H9 (cell line): ENCODE measurements at regions not wholly inside any gene's neighbourhood (a gene's known extent, or its start where the extent isn't known, plus 50 kb on each side); places are given as distances from the start of the nearest gene placed in this dataset.
"Not testable (repeated sequence)": the region's sequence is repeated elsewhere in the genome, so short reads cannot be mapped to it uniquely, and the experiment has no call there.

ENCODE experiments used
- DNase-seq: peaks from one replicate; pipeline ENCODE4 v3.0.0-alpha.2; 2017
- H2AFZ ChIP-seq: one replicate; pipeline ENCODE4 v1.6.1; 2013; ENCODE audit warnings: mild to moderate bottlenecking, low read length, control low read depth, moderate library complexity
- H2AK5ac ChIP-seq: 2 replicates; pipeline ENCODE4 v1.6.1; 2013; ENCODE audit warnings: low read length, control low read depth, mixed read lengths; ENCODE audit not compliant: insufficient read length
- H2BK120ac ChIP-seq: one replicate; pipeline ENCODE4 v1.6.1; 2013; ENCODE audit warnings: low read depth, mild to moderate bottlenecking, low read length, control low read depth, inconsistent platforms; ENCODE audit not compliant: poor library complexity, severe bottlenecking
- H2BK12ac ChIP-seq: 2 replicates; pipeline ENCODE4 v1.6.1; 2013; ENCODE audit warnings: low read length, control low read depth, mixed read lengths, low read depth; ENCODE audit not compliant: insufficient read length
- H2BK15ac ChIP-seq: 2 replicates; pipeline ENCODE4 v1.6.1; 2013; ENCODE audit warnings: low read depth, low read length, control low read depth
- H2BK20ac ChIP-seq: one replicate; pipeline ENCODE4 v1.6.1; 2013; ENCODE audit warnings: low read depth, mild to moderate bottlenecking, low read length, control low read depth, inconsistent platforms; ENCODE audit not compliant: poor library complexity, severe bottlenecking
- H2BK5ac ChIP-seq: 2 replicates; pipeline ENCODE4 v1.6.1; 2013; ENCODE audit warnings: low read length, control low read depth, mixed read lengths; ENCODE audit not compliant: insufficient read length
- H3K14ac ChIP-seq: 2 replicates; pipeline ENCODE4 v1.6.1; 2013; ENCODE audit warnings: low read length, control low read depth; ENCODE audit not compliant: insufficient read depth
- H3K18ac ChIP-seq: 2 replicates; pipeline ENCODE4 v1.6.1; 2013; ENCODE audit warnings: low read depth, mild to moderate bottlenecking, mixed read lengths, low read length, control low read depth; ENCODE audit not compliant: insufficient read length
- H3K23ac ChIP-seq: 2 replicates; pipeline ENCODE4 v1.6.1; 2013; ENCODE audit warnings: low read length, control low read depth, mixed read lengths, low read depth; ENCODE audit not compliant: insufficient read length
- H3K23me2 ChIP-seq: 2 replicates; pipeline ENCODE4 v1.6.1; 2013; ENCODE audit warnings: low read depth, mild to moderate bottlenecking, mixed read lengths, low read length, control low read depth; ENCODE audit not compliant: insufficient read length, poor library complexity, severe bottlenecking
- H3K27ac ChIP-seq: 2 replicates; pipeline ENCODE4 v1.5.1; 2013; ENCODE audit warnings: low read length, control low read depth, mixed read lengths, low read depth; ENCODE audit not compliant: insufficient read length
- H3K27me3 ChIP-seq: 2 replicates; pipeline ENCODE4 v1.6.1; 2013; ENCODE audit warnings: low read length, control low read depth, inconsistent platforms; ENCODE audit not compliant: insufficient read depth
- H3K4ac ChIP-seq: 2 replicates; pipeline ENCODE4 v1.6.1; 2013; ENCODE audit warnings: low read depth, mild to moderate bottlenecking, control low read depth, inconsistent platforms, low read length, moderate library complexity
- H3K4me1 ChIP-seq: 2 replicates; pipeline ENCODE4 v1.6.1; 2013; ENCODE audit warnings: low read length, control low read depth, inconsistent platforms; ENCODE audit not compliant: insufficient read depth
- H3K4me2 ChIP-seq: 2 replicates; pipeline ENCODE4 v1.6.1; 2013; ENCODE audit warnings: low read length, control low read depth, mixed read lengths; ENCODE audit not compliant: insufficient read length, insufficient read depth
- H3K56ac ChIP-seq: 2 replicates; pipeline ENCODE4 v1.6.1; 2013; ENCODE audit warnings: low read depth, mild to moderate bottlenecking, mixed read lengths, low read length, control low read depth; ENCODE audit not compliant: insufficient read length
- H3K79me1 ChIP-seq: 2 replicates; pipeline ENCODE4 v1.6.1; 2013; ENCODE audit warnings: low read depth, mild to moderate bottlenecking, moderate library complexity, low read length, control low read depth, inconsistent platforms; ENCODE audit not compliant: insufficient read depth, poor library complexity, severe bottlenecking
- H3K79me2 ChIP-seq: 2 replicates; pipeline ENCODE4 v1.6.1; 2013; ENCODE audit warnings: low read length, control low read depth, inconsistent platforms; ENCODE audit not compliant: insufficient read depth
- H3K9ac ChIP-seq: 2 replicates; pipeline ENCODE4 v1.6.1; 2013; ENCODE audit warnings: low read length, control low read depth, mixed read lengths; ENCODE audit not compliant: insufficient read length; ENCODE audit errors: extremely low read depth
- H3K9me3 ChIP-seq: one replicate; pipeline ENCODE4 v1.6.1; 2013; ENCODE audit warnings: low read depth, low read length, inconsistent platforms; ENCODE audit not compliant: control insufficient read depth
- H3T11ph ChIP-seq: one replicate; pipeline ENCODE4 v1.6.1; 2013; ENCODE audit warnings: mild to moderate bottlenecking, low read length, control low read depth, inconsistent platforms
- H4K20me1 ChIP-seq: one replicate; pipeline ENCODE4 v1.6.1; 2013; ENCODE audit not compliant: control insufficient read depth, insufficient read length, insufficient read depth
- H4K5ac ChIP-seq: 2 replicates; pipeline ENCODE4 v1.6.1; 2013; ENCODE audit warnings: low read depth, mild to moderate bottlenecking, mixed read lengths, low read length, control low read depth; ENCODE audit not compliant: insufficient read length
- H4K8ac ChIP-seq: replicated peaks from 2 replicates; pipeline ENCODE4 v1.6.1; 2013; ENCODE audit warnings: low read length, control low read depth, mixed read lengths, low read depth; ENCODE audit not compliant: insufficient read length
- H4K91ac ChIP-seq: 2 replicates; pipeline ENCODE4 v1.6.1; 2013; ENCODE audit warnings: low read depth, mild to moderate bottlenecking, moderate library complexity, mixed read lengths, low read length, control low read depth; ENCODE audit not compliant: insufficient read length
- H3K27ac Mint-ChIP-seq, 3 experiments: 2 replicates in 2 of 3; 3 replicates in 1 of 3; pipeline ENCODE4 v1.8.0; 2020 to 2021; ENCODE audit warnings: mixed read lengths in 3 of 3, mild to moderate bottlenecking in 1 of 3, moderate library complexity in 1 of 3
- H3K27me3 Mint-ChIP-seq: 2 replicates; pipeline ENCODE4 v1.8.0; 2021; ENCODE audit warnings: low read depth, mild to moderate bottlenecking, moderate library complexity, mixed read lengths
- H3K36me3 Mint-ChIP-seq, 3 experiments: 2 replicates in 2 of 3; 3 replicates in 1 of 3; pipeline ENCODE4 v1.8.0; 2020 to 2021; ENCODE audit warnings: low read depth in 3 of 3, mixed read lengths in 3 of 3; ENCODE audit not compliant: insufficient read depth in 1 of 3
- H3K4me1 Mint-ChIP-seq, 2 experiments: 2 replicates each; pipeline ENCODE4 v1.8.0; 2020; ENCODE audit warnings: mixed read lengths in 2 of 2
- H3K4me3 Mint-ChIP-seq, 2 experiments: 2 replicates in 1 of 2; 3 replicates in 1 of 2; pipeline ENCODE4 v1.8.0; 2020 to 2021; ENCODE audit warnings: mild to moderate bottlenecking in 2 of 2, mixed read lengths in 2 of 2, moderate library complexity in 1 of 2
- H3K9me3 Mint-ChIP-seq, 2 experiments: 2 replicates in 1 of 2; 3 replicates in 1 of 2; pipeline ENCODE4 v1.8.0; 2020; ENCODE audit warnings: mild to moderate bottlenecking in 2 of 2, mixed read lengths in 2 of 2, moderate library complexity in 1 of 2
- WGBS: extraction: QIAGEN DNeasy Blood & Tissue Kit; methylation state at CpG from one replicate; pipeline ENCODE4 v1.1.7; 2013; ENCODE audit warnings: missing lambda C conversion rate, low lambda C conversion rate, mixed read lengths; ENCODE audit not compliant: insufficient read length; ENCODE audit errors: extremely low coverage; 5-methylcytosine and 5-hydroxymethylcytosine counted together
- TF ChIP-seq, protein P1 (sequence below): fragments of 200-600 bp; sonication (generic); conservative IDR thresholded peaks from 3 replicates; pipeline ENCODE4 v1.8.0; 2021; ENCODE audit warnings: antibody characterized with exemption, mild to moderate bottlenecking

DNA sequence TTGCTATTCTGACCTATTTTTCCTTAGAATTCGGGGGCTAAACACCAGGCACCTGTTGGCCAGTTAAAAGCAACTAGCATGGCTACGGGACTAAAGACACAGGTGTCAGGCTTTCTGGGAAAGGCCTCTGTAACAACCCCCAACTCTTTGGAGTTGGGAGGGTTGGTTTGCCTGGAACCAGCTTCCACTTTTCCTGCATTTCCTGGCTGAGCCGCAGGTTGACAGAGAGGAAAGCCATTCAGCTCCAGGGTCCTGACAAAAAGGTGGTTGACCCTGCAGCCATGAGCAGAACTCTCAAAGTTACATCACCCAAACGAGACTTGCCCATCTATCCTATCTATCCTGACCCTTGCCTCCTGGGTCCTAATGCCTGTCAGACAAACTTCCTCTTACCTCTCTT is 375.4 kb upstream of the SFSWAP start:
- Histone ChIP-seq H3K14ac (no peak overlapping the region), H3K4me1 (no peaks in the 10 kb centered on the region), H4K20me1 (no peaks in the 10 kb centered on the region), H3K9ac (no peak overlapping the region), H3K9me3 (no peaks in the 10 kb centered on the region), H3K4me2 (no peak overlapping the region), H2BK12ac (no peak overlapping the region), H2AFZ (no peak overlapping the region), H3K27ac (no peak overlapping the region), H3K27me3 (no peaks in the 10 kb centered on the region), H3K79me1 (no peaks in the 10 kb centered on the region), H3K56ac (no peak overlapping the region), H3T11ph (no peak overlapping the region), H4K5ac (no peak overlapping the region), H2BK120ac (no peak overlapping the region), H3K23me2 (no peaks in the 10 kb centered on the region), H2BK20ac (no peak overlapping the region), H2BK15ac (no peak overlapping the region), H2BK5ac (no peak overlapping the region), H3K18ac (no peak overlapping the region), H2AK5ac (no peak overlapping the region), H3K79me2 (no peaks in the 10 kb centered on the region), H3K23ac (no peak overlapping the region), H4K91ac (no peak overlapping the region), H3K4ac (no peak overlapping the region), H4K8ac (no peak overlapping the region)
- Mint-ChIP-seq H3K4me1 (peaks cover 26 to 29% of the 10 kb centered on the region in 2 experiments), H3K27me3 (peaks cover 17% of the 10 kb centered on the region), H3K9me3 (peaks cover 14 to 22% of the 10 kb centered on the region in 2 experiments), H3K36me3 (peaks cover 0 to 12% (median 3%) of the 10 kb centered on the region in 3 experiments; a peak in 4 of 7 replicates), H3K27ac (no peak overlapping the region), H3K4me3 (no peak overlapping the region)
- TF ChIP-seq, protein P1, sequence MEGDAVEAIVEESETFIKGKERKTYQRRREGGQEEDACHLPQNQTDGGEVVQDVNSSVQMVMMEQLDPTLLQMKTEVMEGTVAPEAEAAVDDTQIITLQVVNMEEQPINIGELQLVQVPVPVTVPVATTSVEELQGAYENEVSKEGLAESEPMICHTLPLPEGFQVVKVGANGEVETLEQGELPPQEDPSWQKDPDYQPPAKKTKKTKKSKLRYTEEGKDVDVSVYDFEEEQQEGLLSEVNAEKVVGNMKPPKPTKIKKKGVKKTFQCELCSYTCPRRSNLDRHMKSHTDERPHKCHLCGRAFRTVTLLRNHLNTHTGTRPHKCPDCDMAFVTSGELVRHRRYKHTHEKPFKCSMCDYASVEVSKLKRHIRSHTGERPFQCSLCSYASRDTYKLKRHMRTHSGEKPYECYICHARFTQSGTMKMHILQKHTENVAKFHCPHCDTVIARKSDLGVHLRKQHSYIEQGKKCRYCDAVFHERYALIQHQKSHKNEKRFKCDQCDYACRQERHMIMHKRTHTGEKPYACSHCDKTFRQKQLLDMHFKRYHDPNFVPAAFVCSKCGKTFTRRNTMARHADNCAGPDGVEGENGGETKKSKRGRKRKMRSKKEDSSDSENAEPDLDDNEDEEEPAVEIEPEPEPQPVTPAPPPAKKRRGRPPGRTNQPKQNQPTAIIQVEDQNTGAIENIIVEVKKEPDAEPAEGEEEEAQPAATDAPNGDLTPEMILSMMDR: no peak
- no CpG with 5 or more reads among the region's 4 CpGs for WGBS
- no peak for DNase-seq

GRCh38 chr12:131337861-131338260 is 373.0 kb upstream of the SFSWAP start:
- not testable (repeated sequence) for H3K27ac ChIP-seq, H4K8ac ChIP-seq, H3K79me2 ChIP-seq, H3K18ac ChIP-seq, H3K4me1 ChIP-seq, H2AK5ac ChIP-seq, H2AFZ ChIP-seq, H3K4me3 Mint-ChIP-seq, H3K4me2 ChIP-seq, H4K5ac ChIP-seq, H3K9me3 ChIP-seq, H2BK15ac ChIP-seq, DNase-seq, H3K23ac ChIP-seq, H3K27me3 ChIP-seq, H4K20me1 ChIP-seq, H3K79me1 ChIP-seq, H3K27ac Mint-ChIP-seq, H3K14ac ChIP-seq, H3K4ac ChIP-seq, H3K9ac ChIP-seq, H2BK12ac ChIP-seq, H2BK20ac ChIP-seq, H2BK5ac ChIP-seq, H3K23me2 ChIP-seq, H4K91ac ChIP-seq, H3T11ph ChIP-seq, H3K56ac ChIP-seq, H2BK120ac ChIP-seq
- H3K36me3 Mint-ChIP-seq: peaks cover 0 to 22% (median 3%) of the 10 kb centered on the region in 3 experiments; a peak in 4 of 7 replicates
- WGBS: no CpG with 5 or more reads among the region's 3 CpGs
- peaks cover 23 to 31% of the 10 kb centered on the region in 2 experiments for H3K9me3 Mint-ChIP-seq
- H3K4me1 Mint-ChIP-seq: peaks cover 31 to 36% of the 10 kb centered on the region in 2 experiments
- H3K27me3 Mint-ChIP-seq: peaks cover 20% of the 10 kb centered on the region
